Skeletal muscle cell (primary cell): ENCODE measurements at regions not wholly inside any gene's neighbourhood (a gene's known extent, or its start where the extent isn't known, plus 50 kb on each side); places are given as distances from the start of the nearest gene placed in this dataset.

ENCODE experiments used
- DNase-seq: peaks from one replicate; pipeline ENCODE4 v3.0.0-alpha.2; 2010; ENCODE audit warnings: low read depth
- H3K4me3 ChIP-seq: 2 replicates; pipeline ENCODE4 v1.5.1; 2011; ENCODE audit warnings: low read depth, mild to moderate bottlenecking, control low read depth, low read length, moderate library complexity

DNA sequence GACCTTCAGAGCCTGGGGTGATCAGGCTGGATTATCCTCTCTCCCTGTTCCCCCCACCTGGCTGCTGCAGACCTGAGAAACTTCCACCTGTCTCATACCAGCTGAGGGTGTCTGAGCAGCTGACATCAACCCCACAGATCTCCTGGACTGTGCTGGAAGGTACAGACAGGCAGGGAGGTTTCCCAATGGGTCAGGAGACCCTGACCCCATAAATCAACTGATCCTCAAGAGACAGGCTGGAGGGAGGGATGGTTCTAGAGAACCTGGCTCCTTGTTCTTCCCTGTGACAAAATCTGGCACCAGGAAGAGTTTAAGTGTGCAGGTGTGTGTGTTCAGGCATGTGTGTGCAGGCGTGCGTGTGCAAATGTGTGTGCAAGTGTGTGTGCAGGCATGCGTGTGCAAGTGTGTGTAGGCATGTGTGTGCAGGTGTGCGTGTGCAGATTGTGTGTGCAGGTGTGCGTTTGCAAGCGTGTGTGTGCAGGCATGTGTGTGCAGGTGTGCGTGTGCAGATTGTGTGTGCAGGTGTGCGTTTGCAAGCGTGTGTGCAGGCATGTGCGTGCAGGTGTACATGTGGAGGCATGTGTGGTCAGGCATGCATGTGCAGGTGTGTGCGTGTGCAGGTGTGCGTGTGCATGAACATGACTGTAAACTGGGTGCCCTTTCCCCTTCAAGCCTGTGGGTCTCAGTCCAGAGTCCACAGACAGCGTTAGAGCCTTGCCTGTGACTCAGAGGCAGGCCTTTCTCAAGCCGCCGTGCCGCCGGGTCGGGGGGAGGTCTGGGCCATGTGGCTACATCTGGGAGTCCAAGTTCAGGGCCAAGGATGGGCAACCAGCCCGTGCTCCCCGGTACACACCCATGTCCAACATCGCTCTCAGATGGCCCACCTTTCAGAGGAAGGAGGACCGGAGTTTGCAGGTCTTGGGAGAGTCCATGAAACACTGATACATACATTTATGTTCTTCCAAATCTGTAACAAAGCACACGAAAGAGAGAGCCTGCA lies 50.1 kb upstream of the ELN start:
- DNase-seq = no peak
- no peak overlapping the region for H3K4me3 ChIP-seq
